GM19395 (cell line): ENCODE measurements at regions not wholly inside any gene's neighbourhood (a gene's known extent, or its start where the extent isn't known, plus 50 kb on each side); places are given as distances from the start of the nearest gene placed in this dataset.
A peak's percentile ranks its signal among the peaks of the same experiment; 100 is the strongest.
"Not testable (repeated sequence)": the region's sequence is repeated elsewhere in the genome, so short reads cannot be mapped to it uniquely, and the experiment has no call there.

Experiments used
- ATAC-seq: cut with Tn5 transposase; IDR thresholded peaks from one replicate; pipeline ENCODE4 v1.9.1; 2021; ENCODE audit warnings: mild to moderate bottlenecking, moderate library complexity; ENCODE audit not compliant: unreplicated experiment

DNA sequence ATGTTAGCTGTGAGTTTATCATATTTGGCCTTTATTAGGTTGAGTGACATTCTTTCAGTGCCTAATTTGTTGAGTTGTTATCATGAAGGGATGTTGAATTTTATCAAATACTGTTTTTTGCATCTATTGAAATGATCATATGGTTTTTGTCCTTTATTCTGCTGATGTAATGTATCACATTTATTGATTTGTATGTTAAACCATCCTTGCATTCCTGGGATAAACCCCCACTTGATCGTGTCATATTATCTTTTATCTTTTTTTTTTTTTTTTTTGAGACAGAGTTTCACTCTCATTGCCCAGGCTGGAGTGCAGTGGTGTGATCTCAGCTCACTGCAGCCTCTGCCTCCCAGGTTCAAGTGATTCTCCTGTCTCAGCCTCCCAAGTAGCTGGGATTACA lies 51.9 kb upstream of the MFGE8 start:
- ATAC-seq: not testable (repeated sequence)

DNA sequence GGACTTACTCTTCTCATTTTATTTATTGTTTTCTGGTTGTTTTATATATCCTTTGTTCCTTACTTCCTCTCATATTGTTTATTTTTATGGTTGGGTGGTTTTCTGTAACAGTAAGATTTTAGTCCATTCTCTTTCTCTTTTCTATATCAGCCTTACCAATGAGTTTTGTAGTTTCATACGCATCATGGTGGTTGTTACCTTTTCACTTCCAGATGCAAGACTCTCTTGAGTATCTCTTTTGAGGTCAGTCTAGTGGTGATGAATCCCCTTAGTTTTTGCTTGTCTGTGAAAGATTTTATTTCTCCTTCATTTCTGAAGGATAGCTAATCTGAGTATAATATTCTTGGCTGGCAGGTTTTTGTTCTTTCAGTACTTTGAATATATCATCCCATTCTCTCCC lies 57.1 kb upstream of the MFGE8 start:
- ATAC-seq: no peak

DNA sequence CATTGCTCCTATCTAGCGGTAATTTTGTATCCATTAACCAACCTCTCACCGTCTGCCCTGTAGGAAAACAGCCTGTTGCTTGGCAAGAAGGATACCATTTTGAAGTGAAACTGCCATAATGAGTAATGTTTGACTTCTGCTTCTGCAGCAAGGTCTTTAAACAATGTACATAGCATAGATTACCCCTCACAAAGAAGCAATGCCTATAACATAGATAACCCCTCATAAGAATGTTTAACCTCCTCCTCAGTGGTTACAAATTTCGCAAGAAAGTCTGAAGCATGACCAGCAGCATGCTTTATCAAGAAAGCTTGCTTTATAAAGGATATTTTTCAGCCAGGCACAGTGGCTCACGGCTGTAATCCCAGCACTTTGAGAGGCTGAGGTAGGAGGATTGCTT lies 61.2 kb upstream of the MFGE8 start:
- no peak for ATAC-seq

DNA sequence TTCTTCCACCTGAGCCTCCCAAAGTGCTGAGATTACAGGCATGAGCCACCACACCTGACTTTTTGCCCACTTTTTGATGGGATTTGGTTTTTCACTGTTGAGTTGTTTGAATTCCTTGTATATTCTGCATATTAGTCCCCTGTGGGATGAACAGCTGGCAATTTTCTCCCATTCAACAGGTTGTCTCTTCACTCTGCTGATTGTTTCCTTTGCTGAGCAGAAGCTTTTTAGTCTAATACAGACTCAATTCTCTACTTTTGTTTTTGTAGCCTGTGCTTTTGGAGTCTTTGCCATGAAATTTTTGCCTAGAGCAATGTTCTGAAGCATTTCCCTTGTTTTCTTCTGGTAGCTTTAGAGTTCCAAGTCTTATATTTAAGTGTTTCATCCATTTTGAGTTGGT lies 62.7 kb upstream of the MFGE8 start:
- no peak for ATAC-seq

DNA sequence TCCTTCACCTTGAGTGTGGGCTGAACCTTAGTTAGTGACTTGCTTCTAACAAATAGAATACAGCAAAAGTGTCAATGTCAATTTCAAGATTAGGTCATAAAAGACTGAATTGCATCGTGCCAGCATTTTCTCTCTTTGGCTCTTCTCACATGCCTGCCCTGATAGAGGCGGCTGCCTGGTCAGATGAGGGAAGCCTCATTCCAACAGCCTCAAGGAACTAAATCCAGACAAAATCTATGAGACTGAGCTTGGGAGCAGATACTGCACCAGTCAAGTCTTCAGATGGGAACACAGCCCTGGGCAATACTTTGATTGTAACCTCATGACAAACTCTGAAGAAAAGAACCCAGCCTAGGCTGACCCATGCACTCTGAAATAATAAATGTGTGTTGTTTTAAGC lies 63.5 kb upstream of the MFGE8 start:
- ATAC-seq: no peak

DNA sequence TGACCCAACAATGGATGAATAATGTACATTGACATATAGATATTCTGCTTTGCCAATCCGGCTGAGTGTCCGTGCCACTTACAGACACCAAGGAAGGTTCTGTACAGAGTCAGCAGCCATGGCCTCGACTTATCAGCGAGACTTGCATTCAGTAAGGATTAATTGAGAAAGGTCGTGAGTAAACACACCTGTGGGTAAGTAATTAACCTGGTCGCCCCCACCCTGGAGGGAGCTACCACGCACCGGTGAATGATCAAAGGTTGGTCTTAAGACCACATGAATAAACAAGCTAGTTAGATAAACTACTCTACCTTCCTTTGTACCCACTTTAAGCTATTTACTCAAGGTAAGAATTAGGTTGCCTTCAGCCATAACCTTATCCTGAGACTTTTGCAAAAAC lies 66.5 kb upstream of the MFGE8 start:
- no peak for ATAC-seq

DNA sequence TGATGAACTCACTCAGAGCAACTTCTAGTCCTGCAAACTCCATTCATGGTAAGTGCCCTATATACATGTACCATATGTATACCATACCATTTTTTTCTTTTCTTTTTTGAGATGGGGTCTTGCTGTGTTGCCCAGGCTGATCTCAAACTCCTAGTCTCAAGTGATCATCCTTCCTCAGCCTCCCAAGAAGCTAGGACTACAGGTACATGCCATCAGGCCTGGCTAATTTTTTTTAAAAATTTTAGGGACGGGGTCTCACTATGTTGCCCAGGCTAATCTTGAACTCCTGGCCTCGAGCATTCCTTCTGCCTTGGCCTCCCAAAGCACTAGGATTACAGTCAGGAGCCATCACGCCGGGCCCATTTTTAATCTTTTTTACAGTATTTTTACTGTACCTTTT lies 67.3 kb upstream of the MFGE8 start:
- no peak for ATAC-seq

DNA sequence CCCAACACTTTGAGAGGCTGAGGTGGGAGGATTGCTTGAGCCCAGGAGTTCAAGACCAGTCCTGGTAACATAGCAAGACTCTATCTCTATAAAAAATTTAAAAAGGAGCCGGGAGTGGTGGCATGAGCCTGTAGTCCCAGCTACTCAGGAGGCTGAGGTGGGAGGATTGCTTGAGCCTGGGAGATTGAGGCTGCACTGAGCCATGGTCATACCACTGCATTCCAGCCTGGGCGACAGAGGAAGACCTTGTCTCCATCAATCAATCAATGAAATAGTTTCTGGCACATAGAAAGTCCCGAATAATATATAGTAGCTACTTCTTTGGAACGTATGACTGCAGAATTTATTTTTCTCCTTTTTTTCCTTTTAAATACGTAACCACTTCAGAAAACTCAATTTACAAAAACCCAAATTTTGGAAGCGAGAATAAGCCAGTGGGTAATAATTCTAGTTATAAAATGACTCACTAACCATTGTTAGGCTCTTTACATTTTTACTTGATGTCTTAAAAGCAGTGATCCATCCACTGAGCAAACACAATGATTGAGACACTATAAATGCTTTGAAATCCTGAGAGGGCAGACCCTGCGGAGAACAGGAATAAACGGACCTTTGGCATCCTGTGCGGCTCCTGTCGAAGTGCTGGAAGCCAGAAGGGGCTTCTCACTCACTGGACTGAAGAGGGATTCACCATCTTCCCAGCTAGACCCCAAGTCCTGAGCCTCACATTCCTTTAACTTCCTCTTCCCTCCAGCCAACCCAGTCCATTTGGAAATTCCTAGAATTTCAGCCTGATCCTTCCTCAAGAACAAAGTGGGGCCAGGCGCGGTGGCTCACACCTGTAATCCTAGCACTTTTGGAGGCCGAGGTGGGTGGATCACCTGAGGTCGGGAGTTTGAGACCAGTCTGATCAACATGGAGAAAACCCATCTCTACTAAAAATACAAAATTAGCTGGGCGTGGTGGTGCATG lies 68.4 kb upstream of the MFGE8 start:
- ATAC-seq: no peak

DNA sequence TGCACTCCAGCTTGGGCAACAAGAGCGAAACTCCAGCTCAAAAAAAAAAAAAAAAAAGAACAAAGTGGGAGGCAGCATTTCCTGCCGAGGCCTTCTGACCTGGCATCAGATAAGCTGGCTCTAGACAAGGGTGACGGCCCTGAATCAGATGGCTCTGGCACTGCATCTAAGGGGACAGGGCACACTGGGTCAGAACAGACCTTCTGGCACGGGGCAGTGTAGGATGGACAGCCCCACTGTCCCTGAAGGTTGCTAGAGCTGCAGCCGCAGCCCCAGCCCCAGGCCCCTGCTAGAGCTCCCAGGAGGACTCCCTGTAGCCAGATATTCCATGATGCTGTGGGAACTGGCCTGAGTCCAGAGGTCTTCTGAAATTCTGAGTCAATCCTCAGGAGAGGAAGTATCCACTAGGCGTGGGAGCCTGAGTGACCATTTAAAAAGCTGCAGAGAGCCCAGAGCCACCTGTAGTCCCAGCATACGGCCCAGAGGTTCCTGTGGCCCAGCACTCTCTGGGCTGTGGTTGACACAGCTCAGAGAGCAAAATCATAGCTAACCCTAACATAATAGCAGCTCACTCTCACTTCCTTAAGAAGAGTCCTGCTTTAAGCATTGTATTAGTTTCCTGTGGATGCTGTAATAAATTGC lies 69.2 kb upstream of the MFGE8 start:
- peak; percentile 98 for ATAC-seq

DNA sequence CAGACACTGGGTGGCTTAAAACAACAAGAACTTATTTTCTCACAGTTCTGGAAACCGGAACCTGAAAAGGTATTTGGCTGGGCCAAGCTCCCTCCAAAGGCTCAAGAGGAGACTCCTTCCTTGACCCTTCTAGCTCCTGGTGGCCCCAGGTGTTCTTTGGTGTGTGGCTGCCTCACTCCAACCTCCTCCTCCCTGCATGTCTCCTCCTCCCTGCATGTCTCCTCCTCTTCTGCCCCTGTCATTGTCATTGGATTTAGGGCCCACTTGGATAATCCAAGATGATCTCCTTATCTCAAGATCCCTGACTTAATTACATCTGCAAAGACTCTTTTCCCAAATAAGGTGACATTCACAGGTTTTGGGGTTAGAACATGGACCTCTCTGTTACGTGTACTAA lies 69.8 kb upstream of the MFGE8 start:
- ATAC-seq: no peak

DNA sequence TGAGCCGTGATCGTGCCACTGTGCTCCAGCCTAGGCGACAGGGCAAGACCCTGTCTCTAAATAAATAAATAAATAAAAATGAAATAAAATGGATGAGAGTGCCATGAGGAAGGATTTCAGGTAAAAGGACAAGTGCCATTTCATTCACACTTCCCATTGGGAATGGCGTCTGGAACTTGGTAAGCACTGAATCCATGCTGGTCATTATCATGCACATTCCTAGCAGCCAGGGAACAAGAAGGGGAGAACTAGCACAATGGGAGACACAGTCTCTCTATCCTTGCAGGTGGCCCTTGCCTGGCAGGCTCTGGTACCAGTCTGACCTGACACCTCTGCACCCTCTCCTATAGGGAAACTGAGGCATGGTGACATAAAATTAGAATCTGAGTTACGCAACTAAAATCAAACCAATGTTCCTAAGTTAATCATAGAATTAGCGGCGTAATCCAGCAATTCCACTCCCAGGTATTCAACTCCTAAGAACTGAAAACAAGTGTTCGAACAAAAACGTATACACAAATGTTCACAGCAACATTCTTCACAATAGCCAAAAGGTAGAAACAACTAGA lies 70.8 kb upstream of the MFGE8 start:
- no peak for ATAC-seq

DNA sequence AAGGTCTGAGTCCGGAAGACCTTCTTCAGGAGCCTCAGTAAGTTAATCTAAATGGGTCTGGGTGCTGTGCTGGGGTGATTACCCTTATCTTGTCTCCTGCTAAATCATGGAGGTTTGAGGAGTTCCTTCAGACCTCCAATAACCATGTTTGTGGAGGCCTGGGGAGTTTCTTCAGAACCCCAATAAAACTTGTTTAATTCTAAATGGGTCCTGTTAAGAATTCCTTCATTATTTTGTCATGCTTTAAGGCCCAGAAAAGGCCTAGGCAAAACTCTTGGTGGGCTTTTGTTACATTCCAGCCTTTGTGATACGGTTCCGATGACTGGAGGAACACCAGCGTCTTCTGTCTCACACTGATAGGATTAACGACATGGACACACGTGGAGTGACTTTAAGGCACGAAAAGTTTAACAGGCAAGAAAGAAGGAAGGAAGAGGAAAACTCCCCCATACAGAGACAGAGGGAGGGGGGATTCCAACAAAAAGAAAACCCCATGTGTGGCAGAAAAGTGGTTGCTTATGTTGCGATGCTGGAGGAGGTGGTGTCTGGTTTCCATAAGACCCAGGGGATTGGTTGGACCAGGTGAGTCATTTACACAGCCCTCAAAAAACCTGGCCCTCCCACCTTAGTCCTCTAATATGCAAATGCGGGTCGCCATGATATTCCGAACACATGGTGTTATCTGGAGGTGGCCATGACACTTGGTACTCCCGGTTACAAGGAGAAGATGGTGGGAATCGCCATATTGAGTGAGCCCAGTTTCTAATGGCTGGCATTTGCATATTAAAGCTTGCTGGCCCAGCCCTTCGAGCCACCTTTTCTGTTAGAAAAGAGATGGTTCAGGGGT lies 72.6 kb upstream of the MFGE8 start:
- no peak for ATAC-seq

DNA sequence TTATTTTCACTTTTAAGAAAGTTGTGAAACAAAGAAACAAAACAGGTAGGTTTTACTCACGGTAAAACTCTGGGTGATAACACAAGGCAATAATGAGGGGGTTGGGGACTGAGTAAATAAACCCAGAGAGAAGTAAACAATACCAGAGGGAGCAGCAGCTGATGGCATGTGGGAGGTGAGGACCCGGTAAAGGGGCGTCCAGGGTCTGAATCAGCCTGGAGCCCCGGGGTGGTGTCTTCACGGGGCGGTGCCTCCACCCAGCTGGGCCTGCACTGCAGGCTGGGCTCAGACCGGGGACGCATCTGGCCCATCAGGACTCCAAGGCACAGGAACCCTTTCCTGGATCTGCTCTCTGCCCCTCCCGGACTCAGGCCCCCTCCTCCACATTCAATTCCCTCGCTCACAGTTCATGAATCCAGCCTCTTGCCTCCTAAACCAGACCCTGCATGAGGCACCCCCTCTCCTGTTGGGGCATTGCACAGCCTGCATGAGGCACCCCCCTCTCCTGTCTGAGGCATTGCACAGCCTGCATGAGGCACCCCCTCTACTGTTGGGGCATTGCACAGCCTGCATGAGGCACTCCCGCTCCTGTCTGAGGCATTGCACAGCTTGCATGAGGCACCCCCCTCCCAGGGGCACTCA lies 73.9 kb upstream of the MFGE8 start:
- no peak for ATAC-seq

DNA sequence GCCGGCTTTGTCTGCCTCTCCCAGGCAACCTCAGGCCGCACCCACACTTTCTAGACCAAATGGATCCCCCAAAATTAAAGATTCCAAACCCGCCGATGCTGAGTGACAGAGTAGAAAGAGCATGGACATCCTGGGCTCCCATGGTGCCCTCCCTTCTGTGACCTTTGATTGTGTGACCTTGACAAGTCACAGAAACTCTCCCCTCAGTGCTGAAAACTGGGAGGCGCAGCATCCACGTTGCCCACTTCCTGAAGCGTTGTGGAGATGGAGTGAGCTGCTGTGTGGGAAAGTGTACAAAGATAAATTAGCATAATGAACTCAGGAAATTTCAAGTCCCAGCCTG lies 74.4 kb upstream of the MFGE8 start:
- no peak for ATAC-seq

DNA sequence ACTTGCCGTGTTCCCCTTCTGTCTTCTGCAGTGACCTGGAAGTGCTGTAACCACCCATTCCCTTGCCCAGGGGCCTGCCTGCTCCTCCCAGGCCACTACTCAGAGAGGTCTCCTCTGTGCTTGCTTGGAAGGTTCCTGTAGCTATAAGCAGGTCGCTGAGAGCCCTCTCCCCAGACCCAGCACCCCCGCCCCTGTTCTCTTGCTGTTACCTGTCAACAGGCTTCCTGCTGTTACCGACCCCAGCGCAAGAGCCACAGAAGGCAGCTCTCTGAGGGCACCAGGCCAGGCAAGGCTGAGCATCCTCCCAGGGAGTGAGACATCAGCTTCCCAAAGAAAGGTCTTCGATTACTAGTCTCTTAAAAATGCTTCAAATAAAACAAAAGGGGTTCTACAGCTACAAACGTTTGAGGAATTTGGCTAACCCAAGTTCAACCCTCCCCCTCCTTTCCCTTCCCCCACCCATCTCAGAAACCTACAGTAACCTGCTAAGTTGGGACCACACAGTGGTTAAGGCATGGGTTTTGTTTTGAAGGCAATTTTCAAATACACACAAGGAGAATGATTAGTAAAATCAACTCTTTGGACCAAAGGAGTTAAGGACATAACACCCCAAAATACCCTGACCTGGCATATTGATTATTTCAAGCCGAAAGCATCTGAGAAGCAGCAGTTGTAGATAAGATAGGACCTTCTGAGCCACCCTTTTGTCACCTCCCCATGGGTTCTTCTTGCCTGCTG lies 74.9 kb upstream of the MFGE8 start:
- ATAC-seq: no peak

DNA sequence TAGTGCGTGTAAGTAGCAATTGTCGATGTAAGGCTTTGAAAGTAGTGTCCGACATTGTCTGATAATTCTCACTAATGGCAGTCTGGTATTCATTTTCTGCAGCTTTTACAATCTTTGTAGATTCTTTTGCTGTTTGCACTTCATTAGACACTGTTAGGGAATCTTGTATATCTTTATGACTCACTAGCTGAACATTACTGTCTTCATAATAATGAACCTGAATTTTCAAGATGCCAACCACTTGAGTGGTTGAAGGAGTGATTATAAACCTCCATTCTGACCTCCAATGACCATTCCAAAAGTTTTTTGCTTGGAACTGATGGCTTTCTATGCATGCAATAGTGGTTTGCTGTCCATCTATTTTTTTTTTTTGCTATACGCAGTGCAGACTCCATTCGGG lies 76.4 kb upstream of the MFGE8 start:
- ATAC-seq: no peak

DNA sequence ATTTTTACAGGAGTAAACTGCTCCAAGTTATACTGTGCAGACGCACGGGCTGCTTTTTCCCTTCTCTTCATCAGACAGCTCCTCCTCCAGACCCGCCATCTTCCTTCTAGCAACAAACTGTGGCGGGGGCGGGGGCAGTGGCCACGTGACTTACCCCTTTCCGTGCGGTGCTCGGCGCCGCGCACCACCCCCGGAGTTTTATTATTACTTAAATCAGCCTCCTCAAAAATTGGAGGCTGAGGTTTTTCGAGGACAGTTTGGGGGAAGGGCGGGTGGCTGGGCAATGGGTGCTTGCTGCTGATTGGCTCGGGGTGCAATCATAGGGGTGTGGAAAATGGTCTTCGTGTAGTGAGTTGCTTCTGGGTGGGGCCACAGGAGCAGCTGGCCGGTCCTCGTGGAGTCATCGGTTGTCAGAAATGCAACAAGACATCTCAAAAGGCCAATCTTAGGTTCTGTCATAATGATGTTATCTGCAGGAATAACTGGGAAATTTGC lies 77.1 kb upstream of the MFGE8 start:
- ATAC-seq: no peak

DNA sequence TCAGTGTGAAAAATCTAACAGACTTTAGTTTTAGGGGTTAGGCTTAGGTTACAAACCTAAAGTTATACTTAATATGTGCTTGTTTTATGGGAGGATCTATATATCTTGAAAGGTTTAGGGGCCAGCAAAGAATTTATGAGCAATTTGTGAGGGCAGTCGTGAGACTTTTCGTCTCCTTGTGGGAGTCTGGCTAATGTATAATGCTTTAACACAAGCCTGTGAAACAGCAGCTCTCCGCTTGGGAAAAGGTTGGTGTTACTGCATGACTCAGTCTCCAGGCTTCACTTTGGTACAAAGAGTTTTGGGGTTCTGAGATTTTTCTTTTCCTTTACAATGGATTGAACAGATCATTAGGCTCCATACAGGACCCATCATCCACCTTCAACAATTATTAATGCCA lies 79.0 kb upstream of the MFGE8 start:
- ATAC-seq: no peak

DNA sequence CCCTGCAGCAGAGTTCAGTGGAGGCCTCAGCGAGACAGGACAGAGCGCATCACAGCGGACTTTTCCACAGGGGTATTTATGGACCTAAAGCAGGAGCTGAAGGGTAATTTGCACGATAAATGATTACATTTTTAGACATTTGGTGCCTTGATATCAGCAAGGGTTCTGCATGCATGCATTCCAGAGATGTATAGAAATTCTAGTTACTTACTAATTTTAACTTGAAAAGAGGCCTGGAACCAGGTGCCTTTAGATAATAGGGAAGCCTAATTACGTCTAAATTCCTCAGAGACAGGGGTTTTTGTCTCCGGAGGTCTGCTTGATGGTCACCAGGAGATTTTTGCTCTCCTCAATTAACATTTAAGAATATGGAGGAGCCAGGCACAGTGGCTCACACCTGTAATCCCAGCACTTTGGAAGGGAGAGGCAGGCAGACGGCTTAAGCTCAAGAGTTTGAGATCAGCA lies 79.8 kb upstream of the MFGE8 start:
- no peak for ATAC-seq

DNA sequence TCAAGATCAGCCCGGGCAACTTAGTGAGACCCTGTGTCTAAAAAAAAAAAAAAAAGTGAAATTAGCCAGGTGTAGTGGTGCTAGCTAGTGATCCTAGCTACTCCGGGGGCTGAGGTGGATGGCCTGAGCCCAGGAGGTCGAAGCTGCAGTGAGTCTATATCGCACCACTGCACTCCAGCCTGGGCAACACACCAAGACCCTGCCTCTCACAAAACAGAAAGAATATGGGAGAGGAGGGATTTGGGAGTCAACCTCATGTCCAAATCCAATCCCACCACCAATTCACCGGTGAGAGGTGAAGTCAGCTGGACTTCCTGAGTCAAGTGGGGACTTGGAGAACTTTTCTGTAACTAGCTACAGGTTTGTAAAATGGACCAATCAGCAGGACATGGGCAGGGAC lies 80.5 kb upstream of the MFGE8 start:
- ATAC-seq: no peak
